ENCODE measurements at regions not wholly inside any gene's neighbourhood (a gene's known extent, or its start where the extent isn't known, plus 50 kb on each side); places are given as distances from the start of the nearest gene placed in this dataset.

DNA sequence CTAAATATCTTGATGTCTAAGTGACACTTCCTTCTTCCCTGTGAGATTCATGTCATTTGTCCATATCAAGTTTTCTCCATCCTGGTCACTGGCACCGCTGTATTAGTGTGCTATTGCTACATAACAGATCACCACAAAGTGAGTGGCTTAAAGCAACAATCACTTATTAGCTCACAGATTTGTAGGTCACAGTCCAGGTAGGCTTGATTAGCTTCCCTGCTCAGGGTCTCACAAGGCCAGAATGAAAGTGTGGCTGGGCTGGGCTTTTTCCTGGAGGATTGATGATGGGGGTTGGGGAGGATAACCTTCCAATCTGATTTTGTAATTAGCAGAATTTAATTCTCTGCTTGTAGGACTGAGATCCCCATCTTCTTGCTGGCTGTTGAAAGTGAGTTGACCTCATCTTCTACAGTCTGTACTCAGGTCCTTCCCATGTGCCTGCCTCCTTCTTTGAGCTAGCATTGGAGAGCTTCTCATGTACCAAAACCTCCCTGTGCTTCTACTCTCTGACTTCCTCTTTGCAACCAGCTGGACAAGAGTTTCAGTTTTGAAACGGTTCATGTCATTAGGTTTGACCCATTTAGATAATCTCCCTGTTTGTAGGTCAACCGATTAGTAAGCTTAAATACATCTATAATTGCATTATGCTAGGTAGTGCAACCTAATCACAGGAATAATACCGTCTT is 152.4 kb upstream of the MAN1A1 start:
- H3K27ac ChIP-seq (ENCODE audit: extremely low read length, insufficient read depth, low read length): no peak overlapping the region
- no peak overlapping the region for H2AFZ ChIP-seq (ENCODE audit: low read length)
- TF ChIP-seq HNRNPUL1 (IDR thresholded peaks at IDR 0.05; ENCODE audit: low read depth, low read length): no peak
- no peak for TF ChIP-seq ZNF367 (CRISPR knock-in tag; IDR thresholded peaks at IDR 0.05; ENCODE audit: borderline replicate concordance)
- no peak for TF ChIP-seq SOX6 (IDR thresholded peaks at IDR 0.05)
- no peak for TF ChIP-seq SOX6 (CRISPR knock-in tag; IDR thresholded peaks at IDR 0.05)
- TF ChIP-seq PRPF4 (IDR thresholded peaks at IDR 0.05; ENCODE audit: low read depth, low read length, poor library complexity, severe bottlenecking): no peak
- TF ChIP-seq DNMT1 (CRISPR knock-in tag; IDR thresholded peaks at IDR 0.05): no peak
- TF ChIP-seq ZNF235 (CRISPR knock-in tag; IDR thresholded peaks at IDR 0.05; ENCODE audit: borderline replicate concordance): no peak
- TF ChIP-seq, protein P1, sequence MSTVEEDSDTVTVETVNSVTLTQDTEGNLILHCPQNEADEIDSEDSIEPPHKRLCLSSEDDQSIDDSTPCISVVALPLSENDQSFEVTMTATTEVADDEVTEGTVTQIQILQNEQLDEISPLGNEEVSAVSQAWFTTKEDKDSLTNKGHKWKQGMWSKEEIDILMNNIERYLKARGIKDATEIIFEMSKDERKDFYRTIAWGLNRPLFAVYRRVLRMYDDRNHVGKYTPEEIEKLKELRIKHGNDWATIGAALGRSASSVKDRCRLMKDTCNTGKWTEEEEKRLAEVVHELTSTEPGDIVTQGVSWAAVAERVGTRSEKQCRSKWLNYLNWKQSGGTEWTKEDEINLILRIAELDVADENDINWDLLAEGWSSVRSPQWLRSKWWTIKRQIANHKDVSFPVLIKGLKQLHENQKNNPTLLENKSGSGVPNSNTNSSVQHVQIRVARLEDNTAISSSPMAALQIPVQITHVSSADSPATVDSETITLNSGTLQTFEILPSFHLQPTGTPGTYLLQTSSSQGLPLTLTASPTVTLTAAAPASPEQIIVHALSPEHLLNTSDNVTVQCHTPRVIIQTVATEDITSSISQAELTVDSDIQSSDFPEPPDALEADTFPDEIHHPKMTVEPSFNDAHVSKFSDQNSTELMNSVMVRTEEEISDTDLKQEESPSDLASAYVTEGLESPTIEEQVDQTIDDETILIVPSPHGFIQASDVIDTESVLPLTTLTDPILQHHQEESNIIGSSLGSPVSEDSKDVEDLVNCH (CRISPR knock-in tag; IDR thresholded peaks at IDR 0.05): no peak
- no peaks in the 10 kb centered on the region for H3K9me3 ChIP-seq (ENCODE audit: low read length)
- no TSS peak for BruUV-seq (replicated peaks)
- H3K79me2 ChIP-seq (ENCODE audit: insufficient read depth, low read length): no peaks in the 10 kb centered on the region
- H3K27me3 ChIP-seq (ENCODE audit: control insufficient read depth in 1 of 2, insufficient read depth in 2 of 2, low read length in 2 of 2): peaks cover 0 to 4% of the 10 kb centered on the region in 2 experiments; a peak in 1 of 5 replicates
- no peak overlapping the region for H3K4me3 ChIP-seq (replicated peaks in 1 of 3; ENCODE audit: insufficient read depth in 1 of 3, low read depth in 2 of 3, low read length in 3 of 3)
- H3K4me1 ChIP-seq (ENCODE audit: insufficient read depth, low read length): peaks cover 23% of the 10 kb centered on the region
- no peaks in the 10 kb centered on the region for H4K20me1 ChIP-seq (ENCODE audit: insufficient read depth, low read length)
- ATAC-seq (no peak), FAIRE-seq (no peak), DNase-seq (ENCODE audit: low spot score) (no peak)
- 12% methylated on average over 4 of the region's 4 CpGs for WGBS (ENCODE audit: low lambda C conversion rate)
- POLR2A ChIA-PET: no interaction called here
- no peaks in the 10 kb centered on the region for H3K36me3 ChIP-seq (replicated peaks in 1 of 2; ENCODE audit: control insufficient read depth in 1 of 2, insufficient read depth in 2 of 2, low read length in 2 of 2)
- intact Hi-C loops (cut with micrococcal nuclease; ENCODE audit: unreplicated experiment): no loop called here
- H3K4me2 ChIP-seq (ENCODE audit: low read depth, low read length): no peak overlapping the region
- in situ Hi-C loops (cut with HindIII; ENCODE audit: extremely low pct_ligation_motif_present, low pct_unique_long_range_greater_than_20kb): no loop called here
- CTCF ChIA-PET (ENCODE audit: low intra/inter-chr PET ratio, low total read pairs): no interaction called here
- H3K9ac ChIP-seq (ENCODE audit: insufficient read depth, low read depth, low read length): no peak overlapping the region
